ENCODE measurements at regions not wholly inside any gene's neighbourhood (a gene's known extent, or its start where the extent isn't known, plus 50 kb on each side); places are given as distances from the start of the nearest gene placed in this dataset.
"Not testable (repeated sequence)": the region's sequence is repeated elsewhere in the genome, so short reads cannot be mapped to it uniquely, and the experiment has no call there.

GRCh38 chr16:9343276-9343675 is 251.8 kb downstream of the HAPSTR1 start:
- no peak for DNase-seq
- H3K4me3 ChIP-seq (ENCODE audit: insufficient read depth, low read depth, low read length) = no peak overlapping the region
- H3K36me3 ChIP-seq (replicated peaks; ENCODE audit: control insufficient read depth, insufficient read depth, low read length) = no peaks in the 10 kb centered on the region
- no peaks in the 10 kb centered on the region for H3K27me3 ChIP-seq (ENCODE audit: control insufficient read depth, insufficient read depth, low read length)

- H3K4me3 ChIP-seq (ENCODE audit: insufficient read depth, low read depth, low read length) = no peak overlapping the region
- H3K27me3 ChIP-seq (ENCODE audit: control insufficient read depth, insufficient read depth, low read length) = no peaks in the 10 kb centered on the region
- DNase-seq = no peak
- H3K36me3 ChIP-seq (replicated peaks; ENCODE audit: control insufficient read depth, insufficient read depth, low read length) = no peaks in the 10 kb centered on the region
Observed at GRCh38 chr16:9344508-9344907, 253.1 kb downstream of the HAPSTR1 start.

- no peak overlapping the region for H3K4me3 ChIP-seq (ENCODE audit: insufficient read depth, low read depth, low read length)
- H3K36me3 ChIP-seq (replicated peaks; ENCODE audit: control insufficient read depth, insufficient read depth, low read length) = no peaks in the 10 kb centered on the region
- no peak for DNase-seq
- no peaks in the 10 kb centered on the region for H3K27me3 ChIP-seq (ENCODE audit: control insufficient read depth, insufficient read depth, low read length)
Observed at GRCh38 chr16:9345046-9345445, 253.6 kb downstream of the HAPSTR1 start.

- H3K4me3 ChIP-seq (ENCODE audit: insufficient read depth, low read depth, low read length) = no peak overlapping the region
- no peaks in the 10 kb centered on the region for H3K36me3 ChIP-seq (replicated peaks; ENCODE audit: control insufficient read depth, insufficient read depth, low read length)
- DNase-seq = no peak
- no peaks in the 10 kb centered on the region for H3K27me3 ChIP-seq (ENCODE audit: control insufficient read depth, insufficient read depth, low read length)
Observed at GRCh38 chr16:9345880-9346279, 254.4 kb downstream of the HAPSTR1 start.

- no peak overlapping the region for H3K4me3 ChIP-seq (ENCODE audit: insufficient read depth, low read depth, low read length)
- DNase-seq = no peak
- H3K27me3 ChIP-seq (ENCODE audit: control insufficient read depth, insufficient read depth, low read length) = no peaks in the 10 kb centered on the region
Observed at GRCh38 chr16:9348912-9349311, 257.5 kb downstream of the HAPSTR1 start.

GRCh38 chr16:9349373-9349960 is 258.0 kb downstream of the HAPSTR1 start:
- H3K36me3 ChIP-seq (replicated peaks; ENCODE audit: control insufficient read depth, insufficient read depth, low read length); H3K4me3 ChIP-seq (ENCODE audit: insufficient read depth, low read depth, low read length); H3K27me3 ChIP-seq (ENCODE audit: control insufficient read depth, insufficient read depth, low read length); DNase-seq: not testable (repeated sequence)

More at GRCh38 chr16:9348912-9349311, 257.5 kb downstream of the HAPSTR1 start:
- H3K36me3 ChIP-seq (replicated peaks; ENCODE audit: control insufficient read depth, insufficient read depth, low read length) = no peaks in the 10 kb centered on the region

- DNase-seq; H3K36me3 ChIP-seq (replicated peaks; ENCODE audit: control insufficient read depth, insufficient read depth, low read length); H3K27me3 ChIP-seq (ENCODE audit: control insufficient read depth, insufficient read depth, low read length); H3K4me3 ChIP-seq (ENCODE audit: insufficient read depth, low read depth, low read length): not testable (repeated sequence)
Observed at GRCh38 chr16:9350119-9350799, 258.8 kb downstream of the HAPSTR1 start.

- no peak for DNase-seq
- Histone ChIP-seq H3K36me3 (replicated peaks; ENCODE audit: control insufficient read depth, insufficient read depth, low read length) (no peaks in the 10 kb centered on the region), H3K27me3 (ENCODE audit: control insufficient read depth, insufficient read depth, low read length) (no peaks in the 10 kb centered on the region), H3K4me3 (ENCODE audit: insufficient read depth, low read depth, low read length) (no peak overlapping the region)
Observed at GRCh38 chr16:9351440-9351839, 260.0 kb downstream of the HAPSTR1 start.

GRCh38 chr16:9351841-9352434 is 260.5 kb downstream of the HAPSTR1 start:
- Histone ChIP-seq H3K36me3 (replicated peaks; ENCODE audit: control insufficient read depth, insufficient read depth, low read length) (no peaks in the 10 kb centered on the region), H3K4me3 (ENCODE audit: insufficient read depth, low read depth, low read length) (no peak overlapping the region), H3K27me3 (ENCODE audit: control insufficient read depth, insufficient read depth, low read length) (no peaks in the 10 kb centered on the region)
- no peak for DNase-seq

- Histone ChIP-seq H3K4me3 (ENCODE audit: insufficient read depth, low read depth, low read length) (no peak overlapping the region), H3K36me3 (replicated peaks; ENCODE audit: control insufficient read depth, insufficient read depth, low read length) (no peaks in the 10 kb centered on the region), H3K27me3 (ENCODE audit: control insufficient read depth, insufficient read depth, low read length) (no peaks in the 10 kb centered on the region)
- DNase-seq = no peak
Observed at GRCh38 chr16:9357829-9358228, 266.4 kb downstream of the HAPSTR1 start.

GRCh38 chr16:9360075-9360474 is 268.6 kb downstream of the HAPSTR1 start:
- Histone ChIP-seq H3K4me3 (ENCODE audit: insufficient read depth, low read depth, low read length) (no peak overlapping the region), H3K27me3 (ENCODE audit: control insufficient read depth, insufficient read depth, low read length) (no peaks in the 10 kb centered on the region), H3K36me3 (replicated peaks; ENCODE audit: control insufficient read depth, insufficient read depth, low read length) (no peaks in the 10 kb centered on the region)
- no peak for DNase-seq

- no peak for DNase-seq
Observed at GRCh38 chr16:9362050-9362449, 270.6 kb downstream of the HAPSTR1 start.

GRCh38 chr16:9362604-9363003 is 271.2 kb downstream of the HAPSTR1 start:
- H3K27me3 ChIP-seq (ENCODE audit: control insufficient read depth, insufficient read depth, low read length) = no peaks in the 10 kb centered on the region
- H3K36me3 ChIP-seq (replicated peaks; ENCODE audit: control insufficient read depth, insufficient read depth, low read length) = no peaks in the 10 kb centered on the region
- H3K4me3 ChIP-seq (ENCODE audit: insufficient read depth, low read depth, low read length) = no peak overlapping the region
- DNase-seq = no peak

More at GRCh38 chr16:9362050-9362449, 270.6 kb downstream of the HAPSTR1 start:
- no peaks in the 10 kb centered on the region for H3K27me3 ChIP-seq (ENCODE audit: control insufficient read depth, insufficient read depth, low read length)
- no peaks in the 10 kb centered on the region for H3K36me3 ChIP-seq (replicated peaks; ENCODE audit: control insufficient read depth, insufficient read depth, low read length)
- no peak overlapping the region for H3K4me3 ChIP-seq (ENCODE audit: insufficient read depth, low read depth, low read length)

GRCh38 chr16:9363520-9363919 is 272.1 kb downstream of the HAPSTR1 start:
- no peaks in the 10 kb centered on the region for H3K27me3 ChIP-seq (ENCODE audit: control insufficient read depth, insufficient read depth, low read length)
- no peak overlapping the region for H3K4me3 ChIP-seq (ENCODE audit: insufficient read depth, low read depth, low read length)
- H3K36me3 ChIP-seq (replicated peaks; ENCODE audit: control insufficient read depth, insufficient read depth, low read length) = no peaks in the 10 kb centered on the region
- DNase-seq = no peak

- Histone ChIP-seq H3K4me3 (ENCODE audit: insufficient read depth, low read depth, low read length) (no peak overlapping the region), H3K36me3 (replicated peaks; ENCODE audit: control insufficient read depth, insufficient read depth, low read length) (no peaks in the 10 kb centered on the region), H3K27me3 (ENCODE audit: control insufficient read depth, insufficient read depth, low read length) (no peaks in the 10 kb centered on the region)
- DNase-seq = no peak
Observed at GRCh38 chr16:9364721-9365369, 273.4 kb downstream of the HAPSTR1 start.
